IPS-NIHi11 (cell line): ENCODE measurements at regions not wholly inside any gene's neighbourhood (a gene's known extent, or its start where the extent isn't known, plus 50 kb on each side); places are given as distances from the start of the nearest gene placed in this dataset.
"Not testable (repeated sequence)": the region's sequence is repeated elsewhere in the genome, so short reads cannot be mapped to it uniquely, and the experiment has no call there.

Experiments used
- DNase-seq: peaks from one replicate; pipeline ENCODE4 v3.0.0; 2012; ENCODE audit warnings: mixed read lengths, low spot score

- DNase-seq, result no peak
Measured at GRCh38 chr4:72938516-72938915, 131.0 kb downstream of the COX18 start.

GRCh38 chr4:72935462-72935861, 134.1 kb downstream of the COX18 start:
- no peak for DNase-seq

GRCh38 chr4:72933029-72933428, 136.5 kb downstream of the COX18 start:
- DNase-seq, result no peak

- DNase-seq, result no peak
Measured at GRCh38 chr4:72931346-72931745, 138.2 kb downstream of the COX18 start.

- DNase-seq, result not testable (repeated sequence)
Measured at GRCh38 chr4:72929596-72930274, 139.8 kb downstream of the COX18 start.

GRCh38 chr4:72924814-72925213, 144.7 kb downstream of the COX18 start:
- no peak for DNase-seq

- no peak for DNase-seq
Measured at GRCh38 chr4:72919937-72920336, 149.6 kb downstream of the COX18 start.

GRCh38 chr4:72919464-72919863, 150.1 kb downstream of the COX18 start:
- no peak for DNase-seq

- DNase-seq, result no peak
Measured at GRCh38 chr4:72918362-72918761, 151.2 kb downstream of the COX18 start.

- DNase-seq, result no peak
Measured at GRCh38 chr4:72911316-72911715, 158.2 kb downstream of the COX18 start.

- peak; percentile 58 for DNase-seq
Measured at GRCh38 chr4:72909461-72909860, 160.1 kb downstream of the COX18 start.

GRCh38 chr4:72902354-72902753, 167.2 kb downstream of the COX18 start:
- DNase-seq, result no peak

- DNase-seq, result no peak
Measured at GRCh38 chr4:72901553-72901952, 168.0 kb downstream of the COX18 start.

GRCh38 chr4:72900952-72901351, 168.6 kb downstream of the COX18 start:
- no peak for DNase-seq

GRCh38 chr4:72899621-72900020, 169.9 kb downstream of the COX18 start:
- DNase-seq, result no peak

- DNase-seq, result no peak
Measured at GRCh38 chr4:72899214-72899613, 170.3 kb downstream of the COX18 start.

- DNase-seq, result no peak
Measured at GRCh38 chr4:72896515-72896914, 173.0 kb downstream of the COX18 start.

GRCh38 chr4:72895408-72895807, 174.1 kb downstream of the COX18 start:
- no peak for DNase-seq

- no peak for DNase-seq
Measured at GRCh38 chr4:72893354-72894066, 176.0 kb downstream of the COX18 start.

GRCh38 chr4:72888331-72888730, 181.2 kb downstream of the COX18 start:
- no peak for DNase-seq

- no peak for DNase-seq
Measured at GRCh38 chr4:72887152-72887551, 182.4 kb downstream of the COX18 start.

GRCh38 chr4:72886602-72887001, 182.9 kb downstream of the COX18 start:
- DNase-seq, result no peak

GRCh38 chr4:72884225-72884624, 185.3 kb downstream of the COX18 start:
- not testable (repeated sequence) for DNase-seq

GRCh38 chr4:72876946-72877345, 192.6 kb downstream of the COX18 start:
- no peak for DNase-seq
